AG09309 (cell line): ENCODE measurements at regions not wholly inside any gene's neighbourhood (a gene's known extent, or its start where the extent isn't known, plus 50 kb on each side); places are given as distances from the start of the nearest gene placed in this dataset.

ENCODE experiments used
- DNase-seq: peaks from one replicate; pipeline ENCODE4 v3.0.0-alpha.2; 2010; ENCODE audit warnings: low read depth
- H3K4me3 ChIP-seq: 2 replicates; pipeline ENCODE4 v1.5.1; 2011; ENCODE audit warnings: mild to moderate bottlenecking, low read depth, low read length, moderate library complexity; ENCODE audit not compliant: control insufficient read depth
- CTCF ChIP-seq: IDR thresholded peaks from 2 replicates; pipeline ENCODE4 v1.5.1; 2011; ENCODE audit warnings: mild to moderate bottlenecking, low read depth, low read length, inconsistent platforms; ENCODE audit not compliant: insufficient read depth, control insufficient read depth; ENCODE audit errors: missing control alignments

DNA sequence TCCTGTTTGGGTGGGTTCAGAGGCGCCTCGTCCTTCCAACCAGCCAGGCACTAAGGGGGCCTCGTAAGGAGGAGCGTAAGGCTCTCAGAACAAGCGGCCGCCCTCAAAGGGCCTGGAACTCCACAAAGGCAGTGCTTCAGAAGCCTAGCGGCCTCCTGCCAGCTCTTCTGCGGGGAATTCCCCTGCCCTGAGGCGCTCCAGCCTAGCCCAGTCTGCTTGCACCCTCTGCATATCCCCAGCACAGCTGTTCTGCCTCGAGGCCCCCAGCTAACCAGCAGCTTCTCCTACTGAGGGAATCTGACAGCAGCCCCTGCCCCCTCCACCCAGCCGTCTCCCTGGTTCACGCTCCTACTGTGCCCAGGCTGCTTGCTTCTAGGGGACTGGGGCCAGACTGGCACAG lies 265.9 kb downstream of the TFCP2L1 start:
- H3K4me3 ChIP-seq: no peak overlapping the region
- DNase-seq: no peak

DNA sequence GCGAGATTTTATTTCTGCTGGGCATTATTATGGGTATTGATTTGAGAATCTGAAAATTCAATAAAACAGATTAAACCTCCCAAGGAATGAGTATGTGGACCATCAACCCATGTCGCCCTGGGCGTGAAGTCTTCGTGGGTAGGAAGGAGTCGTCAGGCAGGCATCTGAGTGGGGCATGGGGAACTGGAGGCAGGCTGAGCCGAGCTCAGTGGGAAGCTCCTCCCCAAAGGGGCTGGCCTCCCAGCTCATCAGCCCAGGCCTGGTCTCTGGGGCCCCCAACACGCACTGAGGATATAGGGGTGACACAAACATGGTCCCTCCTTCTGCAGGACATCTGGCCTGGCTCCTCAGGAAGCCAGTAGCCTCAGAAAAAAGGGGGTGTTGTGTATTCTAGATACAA lies 265.2 kb downstream of the TFCP2L1 start:
- no peak for TF ChIP-seq CTCF
- no peak for DNase-seq
- H3K4me3 ChIP-seq: no peak overlapping the region

More for the DNA sequence above, 265.9 kb downstream of the TFCP2L1 start:
- TF ChIP-seq CTCF: no peak

- no peak for TF ChIP-seq CTCF
- DNase-seq: no peak
- H3K4me3 ChIP-seq: no peak overlapping the region
Measured at GRCh38 chr2:121021685-121022084, 263.3 kb downstream of the TFCP2L1 start.

GRCh38 chr2:121028577-121028976 lies 256.4 kb downstream of the TFCP2L1 start:
- no peak for DNase-seq
- H3K4me3 ChIP-seq: no peak overlapping the region
- TF ChIP-seq CTCF: no peak

GRCh38 chr2:121030523-121030922 lies 254.5 kb downstream of the TFCP2L1 start:
- no peak overlapping the region for H3K4me3 ChIP-seq
- no peak for DNase-seq
- TF ChIP-seq CTCF: no peak

- H3K4me3 ChIP-seq: no peak overlapping the region
- DNase-seq: no peak
- no peak for TF ChIP-seq CTCF
Measured at GRCh38 chr2:121031568-121032340, 253.2 kb downstream of the TFCP2L1 start.

- H3K4me3 ChIP-seq: no peak overlapping the region
- no peak for DNase-seq
- no peak for TF ChIP-seq CTCF
Measured at GRCh38 chr2:121033461-121033996, 251.5 kb downstream of the TFCP2L1 start.
